ENCODE measurements at regions not wholly inside any gene's neighbourhood (a gene's known extent, or its start where the extent isn't known, plus 50 kb on each side); places are given as distances from the start of the nearest gene placed in this dataset.
"Not testable (repeated sequence)": the region's sequence is repeated elsewhere in the genome, so short reads cannot be mapped to it uniquely, and the experiment has no call there.

DNA sequence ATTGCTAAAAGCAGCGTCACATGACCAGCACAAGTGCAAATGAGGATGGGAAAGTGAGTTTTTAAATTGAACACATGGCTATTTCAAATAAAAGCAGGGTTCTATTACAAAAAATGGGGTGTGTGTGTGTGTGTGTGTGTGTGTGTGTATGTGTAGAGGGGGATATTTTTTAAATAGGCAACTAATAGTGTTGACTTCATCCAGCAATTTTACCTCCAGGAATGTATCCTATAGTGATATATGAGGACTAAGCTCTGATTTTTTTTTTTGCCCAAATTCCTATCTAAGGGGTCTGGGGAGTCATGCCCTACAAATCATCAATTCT, 78.9 kb upstream of the AMN1 start:
- Histone ChIP-seq H3K4me2 (no peak overlapping the region), H3F3A (ENCODE audit: low read depth) (no peaks in the 10 kb centered on the region), H3K79me2 (ENCODE audit: low read depth) (no peaks in the 10 kb centered on the region), H4K20me1 (ENCODE audit: low read depth) (no peaks in the 10 kb centered on the region), H3K36me3 (no peaks in the 10 kb centered on the region), H3K9me3 (ENCODE audit: low read depth) (no peaks in the 10 kb centered on the region), H3K27ac (no peak overlapping the region), H3K27me3 (no peaks in the 10 kb centered on the region), H3K4me3 (no peak overlapping the region), H3K4me1 (peaks cover 8% of the 10 kb centered on the region), H2AFZ (replicated peaks) (peak overlapping the region; percentile 94), H3K9ac (no peak overlapping the region)
- peaks cover 5% of the 10 kb centered on the region for H3K27me3 Mint-ChIP-seq (ENCODE audit: insufficient read depth, low read depth)
- no peak for DNase-seq (ENCODE audit: low spot score)
- peaks cover 3% of the 10 kb centered on the region for H3K9me3 Mint-ChIP-seq
- peaks cover 15% of the 10 kb centered on the region for H3K4me1 Mint-ChIP-seq
- no peak overlapping the region for H3K4me3 Mint-ChIP-seq
- H3K27ac Mint-ChIP-seq: no peak overlapping the region
- no peaks in the 10 kb centered on the region for H3K36me3 Mint-ChIP-seq
- TF ChIP-seq EZH2phosphoT487 (IDR thresholded peaks at IDR 0.05) (no peak), EZH2 (IDR thresholded peaks at IDR 0.05) (no peak)
- TF ChIP-seq, protein P1, sequence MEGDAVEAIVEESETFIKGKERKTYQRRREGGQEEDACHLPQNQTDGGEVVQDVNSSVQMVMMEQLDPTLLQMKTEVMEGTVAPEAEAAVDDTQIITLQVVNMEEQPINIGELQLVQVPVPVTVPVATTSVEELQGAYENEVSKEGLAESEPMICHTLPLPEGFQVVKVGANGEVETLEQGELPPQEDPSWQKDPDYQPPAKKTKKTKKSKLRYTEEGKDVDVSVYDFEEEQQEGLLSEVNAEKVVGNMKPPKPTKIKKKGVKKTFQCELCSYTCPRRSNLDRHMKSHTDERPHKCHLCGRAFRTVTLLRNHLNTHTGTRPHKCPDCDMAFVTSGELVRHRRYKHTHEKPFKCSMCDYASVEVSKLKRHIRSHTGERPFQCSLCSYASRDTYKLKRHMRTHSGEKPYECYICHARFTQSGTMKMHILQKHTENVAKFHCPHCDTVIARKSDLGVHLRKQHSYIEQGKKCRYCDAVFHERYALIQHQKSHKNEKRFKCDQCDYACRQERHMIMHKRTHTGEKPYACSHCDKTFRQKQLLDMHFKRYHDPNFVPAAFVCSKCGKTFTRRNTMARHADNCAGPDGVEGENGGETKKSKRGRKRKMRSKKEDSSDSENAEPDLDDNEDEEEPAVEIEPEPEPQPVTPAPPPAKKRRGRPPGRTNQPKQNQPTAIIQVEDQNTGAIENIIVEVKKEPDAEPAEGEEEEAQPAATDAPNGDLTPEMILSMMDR (IDR thresholded peaks at IDR 0.05): no peak

DNA sequence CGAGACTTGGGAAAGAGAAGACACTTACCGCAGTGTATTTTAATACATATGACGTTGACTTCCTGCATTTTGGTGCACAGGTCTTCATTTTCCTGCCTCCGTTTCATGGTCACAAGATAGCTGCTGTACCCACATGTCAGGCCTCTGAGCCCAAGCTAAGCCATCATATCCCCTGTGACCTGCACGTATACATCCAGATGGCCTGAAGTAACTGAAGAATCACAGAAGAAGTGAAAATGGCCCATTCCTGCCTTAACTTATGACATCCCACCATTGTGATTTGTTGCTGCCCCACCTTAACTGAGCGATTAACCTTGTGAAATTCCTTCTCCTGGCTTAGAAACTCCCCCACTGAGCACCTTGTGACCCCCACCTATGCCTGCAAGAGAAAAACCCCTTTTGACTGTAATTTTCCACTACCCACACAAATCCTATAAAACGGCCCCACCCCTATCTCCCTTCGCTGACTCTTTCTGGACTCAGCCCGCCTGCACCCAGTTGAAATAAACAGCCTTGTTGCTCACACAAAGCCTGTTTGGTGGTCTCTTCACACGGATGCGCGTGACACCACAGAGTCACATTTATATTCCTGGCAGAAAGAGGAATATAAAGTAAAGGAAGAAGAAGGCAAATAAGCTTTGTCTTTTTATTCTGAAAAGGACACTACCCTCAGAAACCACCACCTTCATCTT, 78.4 kb upstream of the AMN1 start:
- H3F3A ChIP-seq (ENCODE audit: low read depth); H3K4me2 ChIP-seq; H3K4me1 ChIP-seq; H3K27me3 ChIP-seq; H3K4me3 ChIP-seq; H3K9me3 Mint-ChIP-seq; H3K27me3 Mint-ChIP-seq (ENCODE audit: insufficient read depth, low read depth); H3K4me3 Mint-ChIP-seq; H3K27ac ChIP-seq; H3K9me3 ChIP-seq (ENCODE audit: low read depth); H4K20me1 ChIP-seq (ENCODE audit: low read depth); H3K36me3 Mint-ChIP-seq; H3K79me2 ChIP-seq (ENCODE audit: low read depth); H3K36me3 ChIP-seq; H3K9ac ChIP-seq; DNase-seq (ENCODE audit: low spot score): not testable (repeated sequence)
- H3K27ac Mint-ChIP-seq: peak overlapping the region; percentile 54
- H3K4me1 Mint-ChIP-seq: peaks cover 15% of the 10 kb centered on the region
- H2AFZ ChIP-seq (replicated peaks): peak overlapping the region; percentile 94

DNA sequence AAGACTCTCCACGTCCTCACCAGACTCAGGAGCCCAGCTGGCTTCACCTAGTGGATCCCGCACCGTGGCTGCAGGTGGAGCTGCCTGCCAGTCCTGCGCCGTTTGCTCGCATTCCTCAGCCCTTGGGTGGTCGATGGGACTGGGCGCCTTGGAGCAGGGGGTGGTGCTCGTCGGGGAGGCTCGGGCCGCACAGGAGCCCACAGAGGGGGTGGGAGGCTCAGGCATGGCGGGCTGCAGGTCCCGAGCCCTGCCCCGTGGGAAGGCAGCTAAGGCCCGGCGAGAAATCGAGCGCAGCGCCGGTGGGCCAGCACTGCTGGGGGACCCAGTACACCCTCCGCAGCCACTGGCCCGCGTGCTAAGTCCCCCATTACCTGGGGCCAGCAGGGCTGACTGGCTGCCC, 76.9 kb upstream of the AMN1 start:
- H3K9me3 Mint-ChIP-seq; H3F3A ChIP-seq (ENCODE audit: low read depth); DNase-seq (ENCODE audit: low spot score); H3K27me3 Mint-ChIP-seq (ENCODE audit: insufficient read depth, low read depth); H3K9me3 ChIP-seq (ENCODE audit: low read depth); H2AFZ ChIP-seq (replicated peaks); H3K36me3 Mint-ChIP-seq; H4K20me1 ChIP-seq (ENCODE audit: low read depth); H3K9ac ChIP-seq; H3K27ac ChIP-seq; H3K4me3 Mint-ChIP-seq; H3K27ac Mint-ChIP-seq; H3K27me3 ChIP-seq; H3K36me3 ChIP-seq; H3K4me2 ChIP-seq; H3K4me3 ChIP-seq; H3K4me1 ChIP-seq; H3K79me2 ChIP-seq (ENCODE audit: low read depth): not testable (repeated sequence)
- peaks cover 14% of the 10 kb centered on the region for H3K4me1 Mint-ChIP-seq

DNA sequence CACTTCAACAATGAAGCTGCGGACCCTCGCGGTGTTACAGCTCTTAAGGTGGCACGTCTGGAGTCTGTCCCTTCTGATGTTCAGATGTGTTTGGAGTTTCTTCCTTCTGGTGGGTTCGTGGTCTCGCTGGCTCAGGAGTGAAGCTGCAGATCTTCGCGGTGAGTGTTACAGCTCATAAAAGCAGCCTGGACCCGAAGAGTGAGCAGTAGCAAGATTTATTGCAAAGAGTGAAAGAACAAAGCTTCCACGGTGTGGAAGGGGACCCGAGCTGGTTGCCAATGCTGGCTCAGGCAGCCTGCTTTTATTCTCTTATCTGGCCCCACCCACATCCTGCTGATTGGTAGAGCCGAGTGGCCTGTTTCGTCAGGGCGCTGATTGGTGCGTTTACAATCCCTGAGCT, 75.9 kb upstream of the AMN1 start:
- H3K4me3 Mint-ChIP-seq; H3K9ac ChIP-seq; H3K27ac ChIP-seq; H3K9me3 Mint-ChIP-seq; H3F3A ChIP-seq (ENCODE audit: low read depth); H3K4me3 ChIP-seq; H3K4me1 ChIP-seq; H3K4me2 ChIP-seq; H3K9me3 ChIP-seq (ENCODE audit: low read depth); H3K27me3 Mint-ChIP-seq (ENCODE audit: insufficient read depth, low read depth); DNase-seq (ENCODE audit: low spot score); H3K36me3 ChIP-seq; H3K27ac Mint-ChIP-seq; H3K36me3 Mint-ChIP-seq; H4K20me1 ChIP-seq (ENCODE audit: low read depth); H2AFZ ChIP-seq (replicated peaks); H3K27me3 ChIP-seq; H3K79me2 ChIP-seq (ENCODE audit: low read depth): not testable (repeated sequence)
- H3K4me1 Mint-ChIP-seq: peaks cover 14% of the 10 kb centered on the region

DNA sequence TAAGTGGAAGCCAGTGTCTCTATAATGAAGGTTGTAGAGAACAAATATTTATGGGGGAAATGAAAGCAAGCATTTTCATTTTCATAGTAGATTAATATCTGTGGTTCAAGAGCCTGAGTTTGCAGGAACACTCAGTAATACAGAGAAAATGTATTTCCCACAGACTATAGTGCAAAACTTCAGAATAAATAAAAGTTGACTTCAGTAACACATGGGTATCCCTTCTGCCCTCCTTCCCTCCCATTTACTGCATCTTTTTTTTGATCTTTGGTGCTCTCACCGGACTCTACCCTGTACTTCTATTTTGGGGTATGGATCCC, 75.3 kb upstream of the AMN1 start:
- Histone ChIP-seq H3K79me2 (ENCODE audit: low read depth) (no peaks in the 10 kb centered on the region), H3K4me3 (no peak overlapping the region), H3K27ac (no peak overlapping the region), H4K20me1 (ENCODE audit: low read depth) (no peaks in the 10 kb centered on the region), H3F3A (ENCODE audit: low read depth) (no peaks in the 10 kb centered on the region), H2AFZ (replicated peaks) (peak overlapping the region; percentile 44), H3K4me1 (peaks cover 8% of the 10 kb centered on the region), H3K9me3 (ENCODE audit: low read depth) (no peaks in the 10 kb centered on the region), H3K9ac (no peak overlapping the region), H3K27me3 (no peaks in the 10 kb centered on the region), H3K4me2 (no peak overlapping the region), H3K36me3 (no peaks in the 10 kb centered on the region)
- Mint-ChIP-seq H3K4me1 (peaks cover 14% of the 10 kb centered on the region), H3K36me3 (no peaks in the 10 kb centered on the region), H3K9me3 (peaks cover 3% of the 10 kb centered on the region), H3K27me3 (ENCODE audit: insufficient read depth, low read depth) (peaks cover 5% of the 10 kb centered on the region), H3K4me3 (no peak overlapping the region), H3K27ac (no peak overlapping the region)
- no peak for DNase-seq (ENCODE audit: low spot score)
- TF ChIP-seq EZH2 (IDR thresholded peaks at IDR 0.05): no peak
- TF ChIP-seq, protein P1 (IDR thresholded peaks at IDR 0.05): no peak
- TF ChIP-seq EZH2phosphoT487 (IDR thresholded peaks at IDR 0.05): no peak

Data from neural progenitor cell (in vitro differentiated cells).